MCF 10A (cell line): ENCODE measurements at regions not wholly inside any gene's neighbourhood (a gene's known extent, or its start where the extent isn't known, plus 50 kb on each side); places are given as distances from the start of the nearest gene placed in this dataset.

Experiments
- BruUV-seq: library from RNA; stranded (reverse); fragments of 400-500 nt; replicated peaks from 2 replicates; lab custom pipeline; 2021; lab: Mats Ljungman, UMichigan
- CTCF ChIA-PET: fragments of 300-600 bp; sonication (Branson Sonifier 250); formaldehyde crosslinking; extraction: SDS; loops from one replicate; lab custom pipeline; 2021; ENCODE audit warnings: antibody characterized with exemption, inconsistent platforms; lab: Yijun Ruan, JAX
- POLR2A ChIA-PET: fragments of 300-600, 350-650 bp; sonication (Branson Sonifier 250); formaldehyde crosslinking; extraction: SDS; loops from one replicate; lab custom pipeline; 2020; ENCODE audit warnings: antibody characterized with exemption, inconsistent platforms; lab: Yijun Ruan, JAX
- DNase-seq: peaks from one replicate; pipeline ENCODE4 v3.0.0-alpha.2; 2018; ENCODE audit not compliant: unreplicated experiment
- H3K27ac Mint-ChIP-seq: one replicate; pipeline ENCODE4 v1.8.0; 2022; ENCODE audit warnings: mild to moderate bottlenecking, low read depth, mixed read lengths; ENCODE audit not compliant: unreplicated experiment
- H3K27me3 Mint-ChIP-seq: one replicate; pipeline ENCODE4 v1.8.0; 2022; ENCODE audit warnings: mixed read lengths; ENCODE audit not compliant: insufficient read depth, unreplicated experiment
- H3K36me3 Mint-ChIP-seq: one replicate; pipeline ENCODE4 v1.8.0; 2022; ENCODE audit warnings: mild to moderate bottlenecking, moderate library complexity, mixed read lengths; ENCODE audit not compliant: insufficient read depth, unreplicated experiment
- H3K4me1 Mint-ChIP-seq: one replicate; pipeline ENCODE4 v1.8.0; 2022; ENCODE audit warnings: mixed read lengths; ENCODE audit not compliant: insufficient read depth, unreplicated experiment
- H3K4me3 Mint-ChIP-seq: one replicate; pipeline ENCODE4 v1.8.0; 2022; ENCODE audit warnings: mild to moderate bottlenecking, moderate library complexity, mixed read lengths; ENCODE audit not compliant: unreplicated experiment
- H3K9me3 Mint-ChIP-seq: one replicate; pipeline ENCODE4 v1.8.0; 2022; ENCODE audit warnings: mixed read lengths; ENCODE audit not compliant: unreplicated experiment
- CTCF ChIP-seq: fragments of 200-600 bp; IDR thresholded peaks from one replicate; pipeline ENCODE4 v1.8.0; 2022; ENCODE audit warnings: antibody characterized with exemption, mild to moderate bottlenecking; ENCODE audit not compliant: unreplicated experiment
- intact Hi-C: fragments of 100-400 bp; cut with micrococcal nuclease; formaldehyde crosslinking; loops from 2 replicates; pipeline ENCODE4 v1.14.1; 2022

- CTCF ChIA-PET = interaction anchor here (0.6 kb wide), 1 partner anchor 224 kb away, joined by 3 read pairs; no protein-coding TSS in a partner anchor
- intact Hi-C loops = no loop called here
- TF ChIP-seq CTCF = no peak
- peaks cover 14% of the 10 kb centered on the region for H3K27me3 Mint-ChIP-seq
- no peaks in the 10 kb centered on the region for H3K36me3 Mint-ChIP-seq
- POLR2A ChIA-PET = no interaction called here
- H3K4me3 Mint-ChIP-seq = no peak overlapping the region
- no TSS peak for BruUV-seq
- no peaks in the 10 kb centered on the region for H3K4me1 Mint-ChIP-seq
- DNase-seq = no peak
- H3K9me3 Mint-ChIP-seq = no peaks in the 10 kb centered on the region
- no peak overlapping the region for H3K27ac Mint-ChIP-seq
Measured at GRCh38 chr11:96763244-96763643, 373.4 kb downstream of the JRKL start.

DNA sequence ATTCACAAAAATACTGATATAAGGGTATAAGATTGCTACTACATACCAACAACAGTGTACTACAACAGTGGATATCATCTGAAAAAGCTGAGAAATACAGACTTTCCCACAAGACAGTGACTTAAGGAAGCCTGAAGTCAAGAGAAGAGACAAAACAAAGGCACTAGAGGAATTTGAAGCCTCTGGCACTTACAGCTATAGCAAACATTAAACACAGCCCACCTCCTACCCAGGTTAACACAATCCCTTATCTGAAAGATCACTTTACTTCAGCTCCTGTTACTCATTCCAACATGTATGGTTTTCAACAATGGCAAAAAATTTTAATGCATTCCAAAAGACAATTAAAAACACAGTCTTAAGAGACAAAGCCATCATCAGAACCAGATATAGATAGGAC is 388.5 kb downstream of the JRKL start:
- no peak for DNase-seq
- no peak overlapping the region for H3K4me3 Mint-ChIP-seq
- H3K36me3 Mint-ChIP-seq = no peaks in the 10 kb centered on the region
- no peaks in the 10 kb centered on the region for H3K4me1 Mint-ChIP-seq
- TF ChIP-seq CTCF = no peak
- no peaks in the 10 kb centered on the region for H3K9me3 Mint-ChIP-seq
- no peak overlapping the region for H3K27ac Mint-ChIP-seq
- ChIA-PET CTCF (no interaction called here), POLR2A (no interaction called here)
- peaks cover 20% of the 10 kb centered on the region for H3K27me3 Mint-ChIP-seq
- intact Hi-C loops = no loop called here
- no TSS peak for BruUV-seq

DNA sequence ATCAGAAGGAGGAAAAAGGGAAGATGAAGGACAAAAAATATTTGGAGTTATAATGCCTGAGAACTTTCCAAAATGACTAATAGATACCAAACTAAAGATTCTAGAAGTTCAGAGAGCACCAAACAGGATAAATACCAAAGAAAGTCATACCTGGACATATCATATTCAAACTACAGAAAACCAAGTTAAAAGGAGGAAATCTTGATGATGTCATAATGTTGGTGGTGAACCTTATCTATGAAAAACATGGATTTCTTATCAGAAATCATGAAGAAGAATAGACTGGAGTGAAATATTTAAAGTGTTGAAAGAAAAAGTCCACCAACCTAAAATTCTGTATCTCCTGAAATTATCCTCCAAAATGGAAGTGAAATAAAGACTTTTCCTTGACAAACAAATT is 389.2 kb downstream of the JRKL start:
- POLR2A ChIA-PET = no interaction called here
- Mint-ChIP-seq H3K27me3 (peaks cover 20% of the 10 kb centered on the region), H3K9me3 (no peaks in the 10 kb centered on the region), H3K4me1 (no peaks in the 10 kb centered on the region), H3K36me3 (no peaks in the 10 kb centered on the region), H3K27ac (no peak overlapping the region), H3K4me3 (no peak overlapping the region)
- CTCF ChIA-PET = no interaction called here
- TF ChIP-seq CTCF = no peak
- intact Hi-C loops = no loop called here
- no peak for DNase-seq
- no TSS peak for BruUV-seq

DNA sequence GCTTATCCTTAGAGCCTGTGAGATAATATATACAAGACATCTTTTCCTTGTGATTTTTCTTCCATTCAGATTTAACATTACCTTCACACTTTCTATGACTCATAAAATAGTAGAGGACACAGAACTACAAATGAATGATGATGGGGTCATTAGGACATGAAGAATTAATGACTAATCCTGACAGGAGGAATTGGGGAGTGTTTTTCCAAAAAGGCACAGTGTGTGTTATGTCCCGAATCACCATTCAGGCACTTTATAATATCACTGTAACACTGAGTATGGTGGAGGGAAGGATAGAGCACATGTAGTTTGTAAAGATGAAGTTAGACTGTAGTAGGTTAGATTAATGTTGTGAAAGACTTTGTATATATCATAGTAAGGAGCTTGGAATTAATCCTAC is 391.3 kb downstream of the JRKL start:
- TF ChIP-seq CTCF = no peak
- BruUV-seq = no TSS peak
- no peak overlapping the region for H3K27ac Mint-ChIP-seq
- DNase-seq = no peak
- H3K9me3 Mint-ChIP-seq = no peaks in the 10 kb centered on the region
- H3K4me1 Mint-ChIP-seq = no peaks in the 10 kb centered on the region
- intact Hi-C loops = no loop called here
- POLR2A ChIA-PET = no interaction called here
- no peak overlapping the region for H3K4me3 Mint-ChIP-seq
- CTCF ChIA-PET = no interaction called here
- no peaks in the 10 kb centered on the region for H3K36me3 Mint-ChIP-seq
- peaks cover 20% of the 10 kb centered on the region for H3K27me3 Mint-ChIP-seq
